VCaP (cell line): ENCODE measurements at regions not wholly inside any gene's neighbourhood (a gene's known extent, or its start where the extent isn't known, plus 50 kb on each side); places are given as distances from the start of the nearest gene placed in this dataset.

Experiments
- H3K27ac ChIP-seq: fragments of 450-650 bp; 2 replicates; pipeline ENCODE4 v1.5.1; 2017
- TF ChIP-seq, protein P1 (sequence below): fragments of 450-650 bp; conservative IDR thresholded peaks from 2 replicates; pipeline ENCODE4 v1.5.1; 2017; ENCODE audit warnings: mild to moderate bottlenecking, moderate library complexity

DNA sequence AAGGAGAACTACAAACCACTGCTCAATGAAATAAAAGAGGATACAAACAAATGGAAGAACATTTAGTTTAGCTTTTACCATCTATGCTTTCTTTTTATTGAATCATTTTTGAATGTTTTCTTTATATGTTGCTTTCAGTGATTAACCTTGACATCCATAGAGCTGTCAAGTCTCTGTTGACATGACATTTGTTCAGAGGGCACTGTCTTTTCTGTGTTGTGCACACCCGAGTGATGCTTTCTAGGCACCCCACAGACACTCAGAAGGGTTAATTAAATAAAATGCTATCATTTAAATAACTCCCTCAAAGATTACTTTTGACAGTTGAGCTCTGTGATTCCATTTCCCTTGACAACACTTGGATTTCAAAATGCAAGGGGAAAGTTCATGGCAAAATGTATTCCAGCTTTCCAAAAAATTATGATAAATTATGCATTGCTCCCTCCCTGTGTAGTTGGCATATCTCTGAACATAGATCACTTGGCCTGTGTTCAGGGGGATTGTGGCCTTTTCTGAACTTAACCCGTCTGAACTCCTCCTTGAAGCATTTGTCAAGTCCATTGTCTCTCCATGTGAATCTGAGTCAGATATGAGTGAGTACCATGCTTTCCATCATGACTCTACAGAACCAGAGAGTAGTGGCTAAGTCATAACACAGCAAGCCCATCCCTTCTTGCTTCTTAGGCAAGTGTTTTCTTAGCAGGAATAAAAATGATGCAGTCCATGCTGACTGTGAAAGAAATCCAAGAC is 372.6 kb downstream of the RPRM start:
- TF ChIP-seq, protein P1, sequence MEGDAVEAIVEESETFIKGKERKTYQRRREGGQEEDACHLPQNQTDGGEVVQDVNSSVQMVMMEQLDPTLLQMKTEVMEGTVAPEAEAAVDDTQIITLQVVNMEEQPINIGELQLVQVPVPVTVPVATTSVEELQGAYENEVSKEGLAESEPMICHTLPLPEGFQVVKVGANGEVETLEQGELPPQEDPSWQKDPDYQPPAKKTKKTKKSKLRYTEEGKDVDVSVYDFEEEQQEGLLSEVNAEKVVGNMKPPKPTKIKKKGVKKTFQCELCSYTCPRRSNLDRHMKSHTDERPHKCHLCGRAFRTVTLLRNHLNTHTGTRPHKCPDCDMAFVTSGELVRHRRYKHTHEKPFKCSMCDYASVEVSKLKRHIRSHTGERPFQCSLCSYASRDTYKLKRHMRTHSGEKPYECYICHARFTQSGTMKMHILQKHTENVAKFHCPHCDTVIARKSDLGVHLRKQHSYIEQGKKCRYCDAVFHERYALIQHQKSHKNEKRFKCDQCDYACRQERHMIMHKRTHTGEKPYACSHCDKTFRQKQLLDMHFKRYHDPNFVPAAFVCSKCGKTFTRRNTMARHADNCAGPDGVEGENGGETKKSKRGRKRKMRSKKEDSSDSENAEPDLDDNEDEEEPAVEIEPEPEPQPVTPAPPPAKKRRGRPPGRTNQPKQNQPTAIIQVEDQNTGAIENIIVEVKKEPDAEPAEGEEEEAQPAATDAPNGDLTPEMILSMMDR, result no peak
- H3K27ac ChIP-seq, result no peak overlapping the region

DNA sequence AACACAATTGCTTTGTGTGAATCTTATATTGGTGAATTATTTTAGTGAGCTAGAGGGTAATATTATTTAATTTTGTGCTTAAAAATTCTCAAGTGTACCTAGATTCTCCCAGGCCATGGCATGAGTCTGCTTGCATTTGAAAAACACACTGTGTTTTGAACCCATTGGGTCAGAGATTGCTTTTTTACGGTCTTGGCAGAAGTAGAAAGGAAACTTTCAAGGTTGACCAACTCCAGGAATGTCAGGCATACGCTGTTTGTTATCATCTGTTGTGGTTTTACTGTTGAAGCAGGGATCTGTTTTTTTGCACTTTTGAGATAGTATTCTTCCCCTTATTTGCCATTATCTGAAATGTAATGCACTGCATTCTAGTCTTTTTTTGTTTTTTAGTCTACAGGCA is 377.4 kb downstream of the RPRM start:
- H3K27ac ChIP-seq, result no peak overlapping the region
- TF ChIP-seq, protein P1, result no peak

- no peak overlapping the region for H3K27ac ChIP-seq
- TF ChIP-seq, protein P1, result no peak
Measured at GRCh38 chr2:153100151-153100550, 378.4 kb downstream of the RPRM start.

DNA sequence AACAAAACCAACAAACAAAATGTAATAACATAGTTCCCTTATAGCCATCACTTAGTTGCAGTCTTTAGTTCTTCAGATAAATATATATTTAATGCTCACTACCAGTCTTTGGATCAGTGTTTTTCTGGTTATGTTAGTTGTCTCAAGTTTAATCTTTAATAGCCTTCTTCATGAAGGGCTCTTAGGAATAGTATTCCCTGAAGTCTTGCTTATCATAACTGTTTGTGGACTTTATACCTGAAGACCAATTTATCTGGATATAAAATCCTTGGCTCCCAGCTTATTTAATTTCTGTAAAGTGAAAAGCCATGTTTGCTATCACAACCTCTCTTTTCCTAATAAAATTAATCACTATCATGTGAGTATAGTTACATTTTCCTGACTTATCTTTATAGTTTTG is 379.7 kb downstream of the ARL6IP6 start:
- no peak overlapping the region for H3K27ac ChIP-seq
- TF ChIP-seq, protein P1, result no peak

DNA sequence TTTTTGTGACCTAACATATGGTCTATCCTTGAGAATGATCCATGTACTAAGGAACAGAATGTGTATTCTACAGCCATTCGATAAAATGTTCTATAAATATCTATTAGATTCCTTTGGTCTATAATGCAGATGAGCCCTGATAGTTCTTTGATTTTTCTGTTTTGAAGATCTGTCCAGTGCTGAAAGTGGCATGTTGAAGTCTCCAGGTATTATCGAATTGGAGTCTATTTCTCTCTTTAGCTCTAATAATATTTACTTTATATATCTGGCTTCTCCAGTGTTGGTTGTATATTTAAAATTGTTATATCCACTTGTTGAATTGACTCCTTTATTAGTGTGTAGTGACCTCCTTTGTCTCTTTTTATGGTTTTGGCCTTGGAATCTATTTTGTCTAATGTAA is 377.9 kb downstream of the ARL6IP6 start:
- TF ChIP-seq, protein P1, result no peak
- no peak overlapping the region for H3K27ac ChIP-seq

DNA sequence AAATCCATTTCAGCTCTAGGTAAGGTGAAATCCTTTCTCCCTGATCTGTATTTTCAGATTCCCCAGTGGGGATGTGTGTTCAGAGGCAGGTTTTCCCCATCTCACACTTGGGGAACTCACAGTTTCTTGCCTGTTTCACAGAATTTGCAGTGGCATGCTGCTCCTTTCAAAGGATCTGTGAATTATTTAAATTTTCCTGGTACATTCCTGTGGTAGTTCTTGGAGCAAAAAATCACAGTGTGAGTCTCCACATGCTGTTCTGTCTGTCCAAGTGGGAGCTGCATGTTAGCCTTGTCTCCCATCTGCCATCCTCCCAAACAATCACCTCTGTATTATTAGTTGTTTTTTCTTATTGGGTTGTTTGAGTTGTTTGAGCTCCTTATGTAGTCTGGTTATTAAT is 372.9 kb downstream of the ARL6IP6 start:
- no peak overlapping the region for H3K27ac ChIP-seq
- TF ChIP-seq, protein P1, result no peak

- H3K27ac ChIP-seq, result no peak overlapping the region
- TF ChIP-seq, protein P1, result no peak
Measured at GRCh38 chr2:153079315-153079714, 360.9 kb downstream of the ARL6IP6 start.
